Ecto neural progenitor cell (in vitro differentiated cells): ENCODE measurements at regions not wholly inside any gene's neighbourhood (a gene's known extent, or its start where the extent isn't known, plus 50 kb on each side); places are given as distances from the start of the nearest gene placed in this dataset.
"Not testable (repeated sequence)": the region's sequence is repeated elsewhere in the genome, so short reads cannot be mapped to it uniquely, and the experiment has no call there.

Experiments used
- DNase-seq: peaks from one replicate; pipeline ENCODE4 v3.0.0-alpha.2; 2018; ENCODE audit warnings: low spot score

GRCh38 chr9:129312251-129313122, 134.4 kb upstream of the IER5L start:
- peak; percentile 42 for DNase-seq

GRCh38 chr9:129311643-129312042, 133.6 kb upstream of the IER5L start:
- no peak for DNase-seq

- DNase-seq = no peak
These were observed 132.7 kb upstream of the IER5L start for GRCh38 chr9:129310666-129311350.

GRCh38 chr9:129309906-129310305, 131.8 kb upstream of the IER5L start:
- DNase-seq = peak; percentile 41

- no peak for DNase-seq
These were observed 131.0 kb upstream of the IER5L start for GRCh38 chr9:129309041-129309430.

GRCh38 chr9:129307227-129307970, 129.3 kb upstream of the IER5L start:
- no peak for DNase-seq

GRCh38 chr9:129306318-129306973, 128.4 kb upstream of the IER5L start:
- no peak for DNase-seq

GRCh38 chr9:129305246-129305645, 127.2 kb upstream of the IER5L start:
- DNase-seq = no peak

GRCh38 chr9:129301941-129302340, 123.9 kb upstream of the IER5L start:
- DNase-seq = no peak

- DNase-seq = not testable (repeated sequence)
These were observed 118.1 kb upstream of the IER5L start for GRCh38 chr9:129296195-129296594.

GRCh38 chr9:129291041-129291501, 113.0 kb upstream of the IER5L start:
- DNase-seq = peak; percentile 44

- DNase-seq = no peak
These were observed 112.5 kb upstream of the IER5L start for GRCh38 chr9:129290606-129291005.

- peak; percentile 32 for DNase-seq
These were observed 111.8 kb upstream of the IER5L start for GRCh38 chr9:129289883-129290282.

GRCh38 chr9:129289131-129289731, 111.2 kb upstream of the IER5L start:
- peak; percentile 49 for DNase-seq

- peak; percentile 49 for DNase-seq
These were observed 109.7 kb upstream of the IER5L start for GRCh38 chr9:129287619-129288305.

GRCh38 chr9:129285979-129286772, 108.1 kb upstream of the IER5L start:
- peak; percentile 42 for DNase-seq

GRCh38 chr9:129285382-129285781, 107.3 kb upstream of the IER5L start:
- DNase-seq = no peak

- peak; percentile 41 for DNase-seq
These were observed 106.7 kb upstream of the IER5L start for GRCh38 chr9:129284607-129285291.
